BJ (cell line): ENCODE measurements at regions not wholly inside any gene's neighbourhood (a gene's known extent, or its start where the extent isn't known, plus 50 kb on each side); places are given as distances from the start of the nearest gene placed in this dataset.
"Not testable (repeated sequence)": the region's sequence is repeated elsewhere in the genome, so short reads cannot be mapped to it uniquely, and the experiment has no call there.

Experiments used
- CTCF ChIA-PET: fragments of 350-600 bp; formaldehyde crosslinking; extraction: SDS; loops from one replicate; lab custom pipeline; 2021; ENCODE audit warnings: antibody characterized with exemption, inconsistent platforms; lab: Yijun Ruan, JAX
- POLR2A ChIA-PET: fragments of 300-600 bp; sonication (Branson Sonifier 250); formaldehyde crosslinking; extraction: SDS; loops from one replicate; lab custom pipeline; 2021; ENCODE audit warnings: antibody characterized with exemption; lab: Charles Lee
- DNase-seq: peaks from one replicate; pipeline ENCODE4 v3.0.0-alpha.2; 2011; ENCODE audit warnings: low read depth
- H3K27me3 ChIP-seq: 2 replicates; pipeline ENCODE4 v1.6.0; 2011; ENCODE audit warnings: low read length; ENCODE audit not compliant: control insufficient read depth, insufficient read depth
- H3K36me3 ChIP-seq: 2 replicates; pipeline ENCODE4 v1.5.1; 2011; ENCODE audit warnings: low read length; ENCODE audit not compliant: control insufficient read depth, insufficient read depth
- H3K4me3 ChIP-seq: 2 replicates; pipeline ENCODE4 v1.5.1; 2011; ENCODE audit warnings: low read depth, mild to moderate bottlenecking, control low read depth, low read length
- CTCF ChIP-seq: IDR thresholded peaks from 2 replicates; pipeline ENCODE4 v1.5.1; 2011; ENCODE audit warnings: low read depth, mild to moderate bottlenecking, control low read depth, inconsistent platforms, low read length, moderate library complexity; ENCODE audit not compliant: insufficient read depth

DNA sequence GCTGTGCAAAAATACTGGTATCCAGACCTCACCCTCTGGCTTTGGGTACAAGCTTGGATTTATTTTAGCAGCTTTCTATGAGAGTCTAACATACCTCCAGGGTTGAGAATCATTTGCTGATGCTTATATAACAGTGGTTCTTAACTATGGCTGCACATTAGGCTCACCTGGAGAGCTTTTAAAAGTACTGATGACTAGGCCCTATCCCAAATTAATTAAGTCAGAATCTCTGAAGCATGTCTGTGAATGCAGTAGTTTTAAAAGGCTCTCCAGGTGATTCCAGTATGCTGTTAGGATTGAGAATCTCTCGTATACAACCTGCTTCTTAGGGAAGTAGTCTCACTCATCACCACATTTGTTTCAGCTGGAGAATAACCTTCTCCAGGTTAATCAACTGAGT lies 99.2 kb downstream of the PDHA2 start:
- CTCF ChIA-PET: no interaction called here
- POLR2A ChIA-PET: no interaction called here

DNA sequence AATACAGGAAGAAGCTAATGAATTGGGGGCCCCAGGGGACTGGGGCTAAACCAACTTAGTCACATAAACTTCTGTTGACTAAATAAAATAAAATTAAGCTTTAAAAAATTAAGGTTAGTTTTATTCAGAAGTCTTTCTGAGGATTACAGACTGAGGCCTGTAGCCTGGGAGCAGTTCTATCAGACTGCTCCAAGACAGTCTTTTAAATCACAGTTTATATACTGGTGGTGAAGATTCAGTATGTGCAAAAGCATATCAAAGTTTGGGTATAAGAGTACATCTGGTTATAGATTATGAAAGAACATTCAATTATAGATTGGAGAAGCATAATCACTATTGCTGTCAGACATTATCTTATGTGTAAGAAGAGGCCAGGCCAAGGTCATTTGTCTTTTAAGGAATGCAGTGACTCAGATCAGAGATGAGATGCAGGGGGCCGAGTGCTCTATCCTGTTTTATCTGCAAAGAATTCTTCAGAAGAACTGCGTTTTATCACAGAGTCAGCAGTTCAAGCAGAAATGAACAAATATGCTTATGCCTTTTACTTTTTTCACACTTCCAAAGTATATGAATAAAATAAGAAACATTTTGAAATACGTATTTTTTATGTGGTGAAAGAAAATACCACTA lies 109.4 kb downstream of the PDHA2 start:
- Histone ChIP-seq H3K36me3 (no peaks in the 10 kb centered on the region), H3K4me3 (no peak overlapping the region), H3K27me3 (no peaks in the 10 kb centered on the region)
- no peak for DNase-seq
- ChIA-PET CTCF (no interaction called here), POLR2A (no interaction called here)
- no peak for TF ChIP-seq CTCF

More for the DNA sequence above, 99.2 kb downstream of the PDHA2 start:
- Histone ChIP-seq H3K27me3 (no peaks in the 10 kb centered on the region), H3K4me3 (no peak overlapping the region), H3K36me3 (no peaks in the 10 kb centered on the region)
- TF ChIP-seq CTCF: no peak
- no peak for DNase-seq

GRCh38 chr4:95949808-95950207 lies 109.9 kb downstream of the PDHA2 start:
- ChIA-PET CTCF (no interaction called here), POLR2A (no interaction called here)
- no peak for TF ChIP-seq CTCF
- Histone ChIP-seq H3K4me3 (no peak overlapping the region), H3K36me3 (no peaks in the 10 kb centered on the region), H3K27me3 (no peaks in the 10 kb centered on the region)
- DNase-seq: no peak

- H3K36me3 ChIP-seq, DNase-seq, H3K27me3 ChIP-seq, H3K4me3 ChIP-seq, CTCF ChIA-PET, POLR2A ChIA-PET: not testable (repeated sequence)
Observed at GRCh38 chr4:95952538-95952937, 112.6 kb downstream of the PDHA2 start.

DNA sequence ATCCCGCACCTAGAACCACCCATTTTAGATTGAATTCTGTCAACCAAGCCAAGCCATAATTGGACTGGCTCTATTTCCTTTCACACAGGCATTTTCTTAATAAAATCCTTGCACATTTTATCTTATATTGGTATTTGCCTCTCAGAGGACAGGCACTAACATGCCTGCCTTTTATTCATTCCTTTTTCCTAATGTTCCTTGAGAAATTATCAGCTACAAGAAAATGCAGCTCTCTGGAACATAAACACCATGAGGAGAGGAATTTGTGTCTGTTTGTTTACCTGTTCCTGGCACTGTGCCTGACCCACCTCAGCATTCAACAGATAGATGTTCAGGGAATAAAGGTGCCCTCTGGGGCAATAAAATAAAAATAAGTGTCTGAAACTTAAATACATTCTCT lies 116.2 kb downstream of the PDHA2 start:
- H3K27me3 ChIP-seq: no peaks in the 10 kb centered on the region
- no peak overlapping the region for H3K4me3 ChIP-seq
- ChIA-PET CTCF (no interaction called here), POLR2A (no interaction called here)
- H3K36me3 ChIP-seq: no peaks in the 10 kb centered on the region
- TF ChIP-seq CTCF: no peak
- no peak for DNase-seq

DNA sequence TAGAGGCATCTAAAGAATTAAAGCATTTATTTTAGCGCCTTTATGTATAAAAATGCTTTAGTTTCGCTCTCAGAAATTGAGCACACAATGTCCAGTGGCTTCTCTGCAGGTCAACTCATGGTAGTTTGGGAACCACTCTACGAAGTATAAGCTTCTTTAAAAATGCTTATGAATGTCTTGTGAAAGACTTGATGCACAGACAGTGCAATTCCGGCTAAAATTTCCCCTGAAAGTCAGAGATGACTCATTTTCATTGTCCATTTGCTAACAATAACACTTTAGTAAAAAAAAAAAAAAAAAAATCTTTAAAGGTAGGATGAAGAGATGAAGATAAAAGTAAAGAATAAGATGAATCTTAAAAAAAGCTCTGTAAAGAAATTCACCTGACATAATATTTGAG lies 117.2 kb downstream of the PDHA2 start:
- Histone ChIP-seq H3K36me3 (no peaks in the 10 kb centered on the region), H3K27me3 (no peaks in the 10 kb centered on the region), H3K4me3 (no peak overlapping the region)
- CTCF ChIA-PET: no interaction called here
- DNase-seq: no peak
- POLR2A ChIA-PET: no interaction called here
- TF ChIP-seq CTCF: no peak
